ENCODE measurements at regions not wholly inside any gene's neighbourhood (a gene's known extent, or its start where the extent isn't known, plus 50 kb on each side); places are given as distances from the start of the nearest gene placed in this dataset.

- TF ChIP-seq CTCF (IDR thresholded peaks at IDR 0.05 in 4 of 5, conservative IDR thresholded peaks at IDR 0.05 in 1 of 5) (no peak), POLR2A (IDR thresholded peaks at IDR 0.05) (no peak)
Observed at GRCh38 chr6:28776269-28777146, 147.3 kb downstream of the TRIM27 start.
